T-helper 2 cell treated with Interferon-gamma antibody and Interleukin-4, amounts not matched to agents 5 μg/mL and 100 μg/mL, for 36 hours (primary cell): ENCODE measurements at regions not wholly inside any gene's neighbourhood (a gene's known extent, or its start where the extent isn't known, plus 50 kb on each side); places are given as distances from the start of the nearest gene placed in this dataset.

ENCODE experiments used
- DNase-seq: peaks from one replicate; pipeline ENCODE4 v3.0.0; 2021; ENCODE audit warnings: low spot score
- H3K27ac Mint-ChIP-seq: one replicate; pipeline ENCODE4 v1.8.0; 2021; ENCODE audit warnings: mild to moderate bottlenecking, mixed read lengths
- H3K27me3 Mint-ChIP-seq: one replicate; pipeline ENCODE4 v1.8.0; 2021; ENCODE audit warnings: low read depth, mixed read lengths
- H3K36me3 Mint-ChIP-seq: one replicate; pipeline ENCODE4 v1.8.0; 2021; ENCODE audit warnings: low read depth, mixed read lengths
- H3K4me1 Mint-ChIP-seq: one replicate; pipeline ENCODE4 v1.8.0; 2021; ENCODE audit warnings: low read depth, mixed read lengths
- H3K4me3 Mint-ChIP-seq: one replicate; pipeline ENCODE4 v1.8.0; 2022; ENCODE audit warnings: mild to moderate bottlenecking, moderate library complexity, mixed read lengths
- H3K9me3 Mint-ChIP-seq: one replicate; pipeline ENCODE4 v1.8.0; 2021; ENCODE audit warnings: mixed read lengths

- no peak overlapping the region for H3K27ac Mint-ChIP-seq
- H3K4me1 Mint-ChIP-seq: no peaks in the 10 kb centered on the region
- no peak for DNase-seq
- H3K36me3 Mint-ChIP-seq: no peaks in the 10 kb centered on the region
- no peaks in the 10 kb centered on the region for H3K27me3 Mint-ChIP-seq
- H3K9me3 Mint-ChIP-seq: peaks cover 5% of the 10 kb centered on the region
- no peak overlapping the region for H3K4me3 Mint-ChIP-seq
Measured at GRCh38 chr11:109480251-109480650, 58.3 kb downstream of the C11orf87 start.

GRCh38 chr11:109486129-109486528 is 64.1 kb downstream of the C11orf87 start:
- Mint-ChIP-seq H3K36me3 (no peaks in the 10 kb centered on the region), H3K27me3 (no peaks in the 10 kb centered on the region), H3K9me3 (peaks cover 2% of the 10 kb centered on the region), H3K4me1 (no peaks in the 10 kb centered on the region), H3K4me3 (no peak overlapping the region), H3K27ac (no peak overlapping the region)
- no peak for DNase-seq

GRCh38 chr11:109490953-109491635 is 69.1 kb downstream of the C11orf87 start:
- DNase-seq: no peak
- Mint-ChIP-seq H3K27ac (no peak overlapping the region), H3K9me3 (peaks cover 6% of the 10 kb centered on the region)

GRCh38 chr11:109506115-109506514 is 84.1 kb downstream of the C11orf87 start:
- H3K27me3 Mint-ChIP-seq: no peaks in the 10 kb centered on the region
- no peaks in the 10 kb centered on the region for H3K4me1 Mint-ChIP-seq
- no peak overlapping the region for H3K27ac Mint-ChIP-seq
- H3K9me3 Mint-ChIP-seq: no peaks in the 10 kb centered on the region
- no peak for DNase-seq
- H3K4me3 Mint-ChIP-seq: no peak overlapping the region
- no peaks in the 10 kb centered on the region for H3K36me3 Mint-ChIP-seq

More at GRCh38 chr11:109490953-109491635, 69.1 kb downstream of the C11orf87 start:
- H3K36me3 Mint-ChIP-seq: no peaks in the 10 kb centered on the region
- H3K4me3 Mint-ChIP-seq: no peak overlapping the region
- H3K27me3 Mint-ChIP-seq: no peaks in the 10 kb centered on the region
- H3K4me1 Mint-ChIP-seq: no peaks in the 10 kb centered on the region

- Mint-ChIP-seq H3K4me1 (no peaks in the 10 kb centered on the region), H3K27me3 (no peaks in the 10 kb centered on the region), H3K9me3 (no peaks in the 10 kb centered on the region), H3K36me3 (no peaks in the 10 kb centered on the region), H3K27ac (no peak overlapping the region), H3K4me3 (no peak overlapping the region)
- no peak for DNase-seq
Measured at GRCh38 chr11:109507331-109507730, 85.3 kb downstream of the C11orf87 start.

- no peaks in the 10 kb centered on the region for H3K4me1 Mint-ChIP-seq
- H3K9me3 Mint-ChIP-seq: no peaks in the 10 kb centered on the region
- H3K27ac Mint-ChIP-seq: no peak overlapping the region
- no peaks in the 10 kb centered on the region for H3K36me3 Mint-ChIP-seq
- no peak for DNase-seq
- no peaks in the 10 kb centered on the region for H3K27me3 Mint-ChIP-seq
- no peak overlapping the region for H3K4me3 Mint-ChIP-seq
Measured at GRCh38 chr11:109507836-109508561, 86.0 kb downstream of the C11orf87 start.

- Mint-ChIP-seq H3K36me3 (no peaks in the 10 kb centered on the region), H3K27me3 (no peaks in the 10 kb centered on the region), H3K4me1 (no peaks in the 10 kb centered on the region), H3K27ac (no peak overlapping the region), H3K4me3 (no peak overlapping the region), H3K9me3 (no peaks in the 10 kb centered on the region)
- DNase-seq: no peak
Measured at GRCh38 chr11:109508943-109509342, 87.0 kb downstream of the C11orf87 start.

GRCh38 chr11:109510316-109510715 is 88.3 kb downstream of the C11orf87 start:
- H3K36me3 Mint-ChIP-seq: no peaks in the 10 kb centered on the region
- no peaks in the 10 kb centered on the region for H3K4me1 Mint-ChIP-seq
- H3K27ac Mint-ChIP-seq: no peak overlapping the region
- no peak overlapping the region for H3K4me3 Mint-ChIP-seq
- H3K9me3 Mint-ChIP-seq: peaks cover 4% of the 10 kb centered on the region
- no peak for DNase-seq
- H3K27me3 Mint-ChIP-seq: no peaks in the 10 kb centered on the region

GRCh38 chr11:109511598-109511997 is 89.6 kb downstream of the C11orf87 start:
- Mint-ChIP-seq H3K9me3 (peaks cover 4% of the 10 kb centered on the region), H3K27me3 (no peaks in the 10 kb centered on the region), H3K4me1 (no peaks in the 10 kb centered on the region), H3K27ac (no peak overlapping the region), H3K4me3 (no peak overlapping the region), H3K36me3 (no peaks in the 10 kb centered on the region)
- DNase-seq: no peak

- H3K27me3 Mint-ChIP-seq: no peaks in the 10 kb centered on the region
- DNase-seq: no peak
- no peaks in the 10 kb centered on the region for H3K4me1 Mint-ChIP-seq
- H3K4me3 Mint-ChIP-seq: no peak overlapping the region
- H3K9me3 Mint-ChIP-seq: peaks cover 4% of the 10 kb centered on the region
- H3K27ac Mint-ChIP-seq: no peak overlapping the region
- no peaks in the 10 kb centered on the region for H3K36me3 Mint-ChIP-seq
Measured at GRCh38 chr11:109512249-109512648, 90.3 kb downstream of the C11orf87 start.

GRCh38 chr11:109512680-109513079 is 90.7 kb downstream of the C11orf87 start:
- no peaks in the 10 kb centered on the region for H3K4me1 Mint-ChIP-seq
- H3K27ac Mint-ChIP-seq: no peak overlapping the region
- DNase-seq: no peak
- no peaks in the 10 kb centered on the region for H3K27me3 Mint-ChIP-seq
- no peak overlapping the region for H3K4me3 Mint-ChIP-seq
- H3K36me3 Mint-ChIP-seq: no peaks in the 10 kb centered on the region
- H3K9me3 Mint-ChIP-seq: peaks cover 4% of the 10 kb centered on the region

GRCh38 chr11:109514313-109515018 is 92.5 kb downstream of the C11orf87 start:
- H3K4me3 Mint-ChIP-seq: no peak overlapping the region
- peaks cover 4% of the 10 kb centered on the region for H3K9me3 Mint-ChIP-seq
- H3K27ac Mint-ChIP-seq: no peak overlapping the region
- no peak for DNase-seq
- no peaks in the 10 kb centered on the region for H3K36me3 Mint-ChIP-seq
- no peaks in the 10 kb centered on the region for H3K27me3 Mint-ChIP-seq
- H3K4me1 Mint-ChIP-seq: no peaks in the 10 kb centered on the region

- H3K9me3 Mint-ChIP-seq: peaks cover 4% of the 10 kb centered on the region
- H3K27ac Mint-ChIP-seq: no peak overlapping the region
- H3K27me3 Mint-ChIP-seq: no peaks in the 10 kb centered on the region
- H3K36me3 Mint-ChIP-seq: no peaks in the 10 kb centered on the region
- no peak overlapping the region for H3K4me3 Mint-ChIP-seq
- H3K4me1 Mint-ChIP-seq: no peaks in the 10 kb centered on the region
- DNase-seq: no peak
Measured at GRCh38 chr11:109519253-109519652, 97.3 kb downstream of the C11orf87 start.

- H3K9me3 Mint-ChIP-seq: peaks cover 3% of the 10 kb centered on the region
- no peak overlapping the region for H3K4me3 Mint-ChIP-seq
- no peak overlapping the region for H3K27ac Mint-ChIP-seq
- H3K36me3 Mint-ChIP-seq: no peaks in the 10 kb centered on the region
- no peak for DNase-seq
- no peaks in the 10 kb centered on the region for H3K27me3 Mint-ChIP-seq
- H3K4me1 Mint-ChIP-seq: no peaks in the 10 kb centered on the region
Measured at GRCh38 chr11:109521571-109522086, 99.6 kb downstream of the C11orf87 start.
